ENCODE measurements at regions not wholly inside any gene's neighbourhood (a gene's known extent, or its start where the extent isn't known, plus 50 kb on each side); places are given as distances from the start of the nearest gene placed in this dataset.

- no peak for DNase-seq (ENCODE audit: low spot score)
These were observed 230.2 kb downstream of the IRX1 start for GRCh38 chr5:3825531-3826451.

- no peak for DNase-seq (ENCODE audit: low spot score)
These were observed 232.0 kb downstream of the IRX1 start for GRCh38 chr5:3827624-3828023.

- no peak for DNase-seq (ENCODE audit: low spot score)
These were observed 233.1 kb downstream of the IRX1 start for GRCh38 chr5:3828761-3829160.

GRCh38 chr5:3833566-3833965 is 237.9 kb downstream of the IRX1 start:
- no peak for DNase-seq (ENCODE audit: low spot score)

GRCh38 chr5:3835811-3836210 is 240.2 kb downstream of the IRX1 start:
- no peak for DNase-seq (ENCODE audit: low spot score)

- no peak for DNase-seq (ENCODE audit: low spot score)
These were observed 240.9 kb downstream of the IRX1 start for GRCh38 chr5:3836528-3836927.

- no peak for DNase-seq (ENCODE audit: low spot score)
These were observed 241.9 kb downstream of the IRX1 start for GRCh38 chr5:3837506-3837905.

- no peak for DNase-seq (ENCODE audit: low spot score)
These were observed 243.5 kb downstream of the IRX1 start for GRCh38 chr5:3839151-3839550.

GRCh38 chr5:3842591-3842990 is 247.0 kb downstream of the IRX1 start:
- DNase-seq (ENCODE audit: low spot score), result no peak

- no peak for DNase-seq (ENCODE audit: low spot score)
These were observed 248.1 kb downstream of the IRX1 start for GRCh38 chr5:3843706-3844105.

GRCh38 chr5:3844266-3844665 is 248.6 kb downstream of the IRX1 start:
- DNase-seq (ENCODE audit: low spot score), result no peak

- no peak for DNase-seq (ENCODE audit: low spot score)
These were observed 249.6 kb downstream of the IRX1 start for GRCh38 chr5:3845230-3845629.

- no peak for DNase-seq (ENCODE audit: low spot score)
These were observed 256.7 kb downstream of the IRX1 start for GRCh38 chr5:3852161-3852916.

- DNase-seq (ENCODE audit: low spot score), result no peak
These were observed 257.7 kb downstream of the IRX1 start for GRCh38 chr5:3853362-3853761.

- no peak for DNase-seq (ENCODE audit: low spot score)
These were observed 258.7 kb downstream of the IRX1 start for GRCh38 chr5:3854188-3854821.

GRCh38 chr5:3856036-3856435 is 260.4 kb downstream of the IRX1 start:
- no peak for DNase-seq (ENCODE audit: low spot score)

GRCh38 chr5:3858524-3858923 is 262.9 kb downstream of the IRX1 start:
- no peak for DNase-seq (ENCODE audit: low spot score)

GRCh38 chr5:3862906-3863305 is 267.3 kb downstream of the IRX1 start:
- DNase-seq (ENCODE audit: low spot score), result no peak

GRCh38 chr5:3875144-3875543 is 279.5 kb downstream of the IRX1 start:
- DNase-seq (ENCODE audit: low spot score), result no peak

- no peak for DNase-seq (ENCODE audit: low spot score)
These were observed 282.6 kb downstream of the IRX1 start for GRCh38 chr5:3878267-3878666.

GRCh38 chr5:3883040-3883439 is 287.4 kb downstream of the IRX1 start:
- no peak for DNase-seq (ENCODE audit: low spot score)

GRCh38 chr5:3886524-3887451 is 291.2 kb downstream of the IRX1 start:
- DNase-seq (ENCODE audit: low spot score), result no peak

All from kidney capillary endothelial cell (primary cell).